Aorta (tissue), 5 donors: ENCODE measurements at regions not wholly inside any gene's neighbourhood (a gene's known extent, or its start where the extent isn't known, plus 50 kb on each side); places are given as distances from the start of the nearest gene placed in this dataset.

Experiments
- ATAC-seq: fragments of 200-7000 bp; cut with Tn5 transposase; one replicate; pipeline ENCODE4 v1.9.1; 2022; ENCODE audit warnings: moderate library complexity; ENCODE audit not compliant: low FRiP score
- DNase-seq, 2 donors: peaks; one replicate each; pipeline ENCODE4 v3.0.0-alpha.2; 2020
- H3K27ac ChIP-seq, 2 donors: one replicate each; pipeline ENCODE4 v1.5.1; 2013; ENCODE audit warnings: low read length in 2 of 2, mild to moderate bottlenecking in 2 of 2, moderate library complexity in 2 of 2, control low read depth in 1 of 2, inconsistent platforms in 1 of 2, low read depth in 1 of 2
- H3K27me3 ChIP-seq, 2 donors: one replicate each; pipeline ENCODE4 v1.6.1; 2013; ENCODE audit warnings: control low read depth in 1 of 2, low read length in 1 of 2, mild to moderate bottlenecking in 1 of 2, moderate library complexity in 1 of 2; ENCODE audit not compliant: insufficient read depth in 2 of 2, control insufficient read depth in 1 of 2
- H3K36me3 ChIP-seq, 2 donors: one replicate each; pipeline ENCODE4 v1.6.1; 2013; ENCODE audit warnings: control low read depth in 1 of 2, low read length in 1 of 2, mild to moderate bottlenecking in 1 of 2; ENCODE audit not compliant: insufficient read depth in 2 of 2, control insufficient read depth in 1 of 2
- H3K4me1 ChIP-seq, 2 donors: one replicate each; pipeline ENCODE4 v1.6.1; 2013; ENCODE audit warnings: low read length in 2 of 2, control low read depth in 1 of 2, mild to moderate bottlenecking in 1 of 2, moderate library complexity in 1 of 2; ENCODE audit not compliant: insufficient read depth in 2 of 2, control insufficient read depth in 1 of 2
- H3K4me3 ChIP-seq, 2 donors: one replicate each; pipeline ENCODE4 v1.5.1; 2013; ENCODE audit warnings: low read length in 2 of 2, control low read depth in 1 of 2, mild to moderate bottlenecking in 1 of 2
- H3K9me3 ChIP-seq: one replicate; pipeline ENCODE4 v1.6.1; 2013; ENCODE audit warnings: mild to moderate bottlenecking, low read length; ENCODE audit not compliant: control insufficient read depth
- WGBS, 2 donors: extraction: QIAGEN DNeasy Blood & Tissue Kit; methylation state at CpG; one replicate each; pipeline ENCODE4 v1.1.7; 2013; 5-methylcytosine and 5-hydroxymethylcytosine counted together
- intact Hi-C, 2 donors: fragments of 100-400 bp; cut with DNase I; formaldehyde crosslinking; loops; one replicate each; pipeline versions ENCODE4 v1.14.2 to v1.15.0; 2022
- donor health status: healthy with polysubstance abuse.
- donor health status: Bipolar disorder and iron deficiency.
- donor health status: DM: no; HTN: no; CAD: no.
- donor health status: DM: no; HTN: no; CAD: no.
- donor health status: DM: yes; HTN: yes; CAD: no.

GRCh38 chr4:13243152-13243551, 241.0 kb downstream of the RAB28 start:
- Histone ChIP-seq H3K27me3 (no peaks in the 10 kb centered on the region), H3K9me3 (no peaks in the 10 kb centered on the region), H3K4me1 (no peaks in the 10 kb centered on the region), H3K4me3 (no peak overlapping the region), H3K27ac (no peak overlapping the region), H3K36me3 (no peaks in the 10 kb centered on the region)
- no peak for DNase-seq
- intact Hi-C loops: no loop called here
- no peak for ATAC-seq

GRCh38 chr4:13240066-13240465, 244.1 kb downstream of the RAB28 start:
- Histone ChIP-seq H3K4me1 (no peaks in the 10 kb centered on the region), H3K36me3 (no peaks in the 10 kb centered on the region), H3K4me3 (no peak overlapping the region), H3K27ac (no peak overlapping the region), H3K9me3 (no peaks in the 10 kb centered on the region), H3K27me3 (no peaks in the 10 kb centered on the region)
- 83 to 87% methylated on average over 3 of the region's 3 CpGs for WGBS, 2 donors
- DNase-seq (no peak), ATAC-seq (no peak)
- intact Hi-C loops: no loop called here

DNA sequence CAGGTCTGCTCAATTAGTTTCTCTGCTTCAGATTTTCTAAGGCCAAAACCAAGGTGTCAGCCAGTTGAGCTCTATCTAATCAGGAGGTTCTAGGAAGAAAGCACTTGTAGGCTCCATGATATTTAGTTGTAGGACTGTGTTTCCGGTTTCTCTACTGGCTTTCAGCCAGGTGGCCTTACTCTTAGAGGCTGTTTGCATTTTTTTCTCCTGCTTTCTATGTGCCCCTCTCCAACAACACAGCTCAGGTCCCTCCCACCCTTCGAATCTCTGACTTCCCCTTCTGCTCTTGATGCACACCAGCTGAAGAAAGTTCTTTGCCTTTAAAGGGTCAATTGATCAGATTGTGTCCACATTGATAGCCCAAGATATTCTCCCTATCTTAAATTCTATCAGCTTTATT, 245.2 kb downstream of the RAB28 start:
- intact Hi-C loops: no loop called here
- ATAC-seq: no peak
- 72 to 80% methylated on average over 2 of the region's 2 CpGs for WGBS, 2 donors

DNA sequence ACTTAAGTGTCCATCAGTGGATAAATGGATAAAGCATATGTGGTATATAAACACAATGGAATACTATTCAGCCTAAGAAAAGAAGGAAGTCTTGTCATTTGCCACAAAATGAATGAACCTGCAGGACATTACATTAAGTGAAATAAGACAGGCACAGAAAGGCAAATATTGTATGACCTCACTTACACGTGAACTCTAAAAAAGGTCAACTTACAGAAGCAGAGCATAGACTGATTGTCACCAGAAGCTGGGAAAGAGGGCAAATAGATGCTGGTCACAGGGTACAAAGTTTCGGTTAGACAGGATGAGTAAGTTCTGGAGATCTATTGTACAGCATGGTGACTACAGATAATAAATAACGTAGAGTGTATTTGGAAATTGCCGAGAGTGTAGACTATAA, 247.7 kb downstream of the RAB28 start:
- Histone ChIP-seq H3K4me3 (no peak overlapping the region), H3K9me3 (no peaks in the 10 kb centered on the region), H3K36me3 (no peaks in the 10 kb centered on the region), H3K27me3 (no peaks in the 10 kb centered on the region), H3K4me1 (no peaks in the 10 kb centered on the region), H3K27ac (no peak overlapping the region)
- WGBS, 2 donors: 73 to 76% methylated on average over 4 of the region's 4 CpGs
- ATAC-seq: no peak
- no peak for DNase-seq
- intact Hi-C loops: no loop called here

More for the DNA sequence above, 245.2 kb downstream of the RAB28 start:
- DNase-seq: no peak
- H3K27me3 ChIP-seq: no peaks in the 10 kb centered on the region
- H3K36me3 ChIP-seq: no peaks in the 10 kb centered on the region
- no peak overlapping the region for H3K4me3 ChIP-seq
- no peaks in the 10 kb centered on the region for H3K4me1 ChIP-seq
- H3K27ac ChIP-seq: no peak overlapping the region
- H3K9me3 ChIP-seq: no peaks in the 10 kb centered on the region

- Histone ChIP-seq H3K4me3 (no peak overlapping the region), H3K36me3 (no peaks in the 10 kb centered on the region), H3K27ac (no peak overlapping the region), H3K9me3 (no peaks in the 10 kb centered on the region), H3K4me1 (no peaks in the 10 kb centered on the region), H3K27me3 (no peaks in the 10 kb centered on the region)
- WGBS, 2 donors: 84 to 88% methylated on average over 1 of the region's 1 CpG
- intact Hi-C loops: no loop called here
- DNase-seq (no peak), ATAC-seq (no peak)
These were observed 250.4 kb downstream of the RAB28 start for GRCh38 chr4:13233755-13234154.

- intact Hi-C loops: no loop called here
- Histone ChIP-seq H3K4me1 (peaks cover 0 to 12% of the 10 kb centered on the region in 2 donors), H3K27me3 (no peaks in the 10 kb centered on the region), H3K27ac (no peak overlapping the region), H3K4me3 (no peak overlapping the region), H3K9me3 (no peaks in the 10 kb centered on the region), H3K36me3 (no peaks in the 10 kb centered on the region)
- ATAC-seq (no peak), DNase-seq (no peak)
- 93 to 97% methylated on average over 4 of the region's 4 CpGs for WGBS, 2 donors
These were observed 264.2 kb downstream of the RAB28 start for GRCh38 chr4:13219971-13220370.

DNA sequence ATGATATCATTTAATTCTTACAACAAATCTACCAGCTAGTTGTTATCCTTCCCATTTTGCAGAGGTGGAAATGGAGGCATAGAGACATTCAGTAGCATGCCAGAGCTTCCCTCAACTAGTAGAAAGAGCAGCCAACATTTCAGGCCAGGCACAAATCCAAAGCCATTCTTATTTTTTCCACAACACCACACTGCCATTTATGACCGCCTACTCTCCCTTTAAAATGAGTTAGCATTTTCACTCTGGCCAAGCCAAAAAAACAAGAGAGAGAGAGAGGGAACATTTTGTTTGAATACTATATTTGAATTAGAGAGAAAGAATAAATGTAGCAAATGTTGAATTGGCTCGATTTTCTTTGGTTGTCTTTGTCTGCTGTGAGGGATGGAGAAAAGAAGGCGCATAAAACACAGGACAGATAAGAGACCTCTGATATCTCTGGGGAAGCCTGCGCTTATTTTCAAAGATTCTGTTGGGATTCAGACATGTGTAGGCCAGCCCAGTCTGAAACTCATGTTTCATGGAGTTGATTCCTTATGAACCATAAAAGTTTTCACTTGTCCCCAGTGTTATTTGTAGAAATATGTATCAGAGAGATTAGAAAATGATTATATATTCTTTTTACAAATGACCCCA, 265.7 kb downstream of the RAB28 start:
- Histone ChIP-seq H3K4me1 (peaks cover 0 to 12% of the 10 kb centered on the region in 2 donors), H3K36me3 (no peaks in the 10 kb centered on the region), H3K27ac (peak overlapping the region in 1 of 2 donors; percentile 34), H3K9me3 (no peaks in the 10 kb centered on the region), H3K27me3 (no peaks in the 10 kb centered on the region), H3K4me3 (no peak overlapping the region)
- DNase-seq: peak in 1 of 2 donors; percentile 50
- intact Hi-C loops: no loop called here
- ATAC-seq: peak; percentile 75
- WGBS, 2 donors: 6 to 9% methylated on average over 4 of the region's 4 CpGs

- no peak for DNase-seq
- Histone ChIP-seq H3K27me3 (no peaks in the 10 kb centered on the region), H3K4me1 (peaks cover 0 to 12% of the 10 kb centered on the region in 2 donors), H3K36me3 (no peaks in the 10 kb centered on the region), H3K27ac (no peak overlapping the region), H3K9me3 (no peaks in the 10 kb centered on the region), H3K4me3 (no peak overlapping the region)
- 87 to 96% methylated on average over 5 of the region's 5 CpGs for WGBS, 2 donors
- intact Hi-C loops: no loop called here
- no peak for ATAC-seq
These were observed 268.6 kb downstream of the RAB28 start for GRCh38 chr4:13215560-13215959.

DNA sequence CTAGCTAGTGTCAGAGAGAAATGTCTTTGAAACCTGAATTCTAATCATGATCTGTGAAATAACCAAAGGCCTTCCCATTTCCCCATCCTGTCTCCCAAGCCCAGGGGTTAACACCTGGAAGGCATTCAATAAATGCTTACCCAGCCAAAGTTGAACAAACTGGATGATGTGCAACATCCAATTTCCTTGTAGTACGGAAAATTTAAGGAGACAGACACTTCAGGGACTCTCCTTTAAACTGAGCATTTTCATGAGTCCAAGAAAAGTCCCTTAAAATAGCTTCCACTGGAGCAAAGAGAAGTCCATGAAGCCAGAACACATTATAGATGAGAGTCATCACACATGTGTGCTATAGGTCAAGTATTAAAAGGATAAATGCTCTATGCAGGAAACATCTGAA, 271.2 kb downstream of the RAB28 start:
- Histone ChIP-seq H3K4me3 (no peak overlapping the region), H3K36me3 (no peaks in the 10 kb centered on the region), H3K9me3 (no peaks in the 10 kb centered on the region), H3K27me3 (no peaks in the 10 kb centered on the region), H3K4me1 (peaks cover 0 to 3% of the 10 kb centered on the region in 2 donors), H3K27ac (no peak overlapping the region)
- intact Hi-C loops: no loop called here
- DNase-seq (no peak), ATAC-seq (no peak)
- WGBS, 2 donors: 89 to 95% methylated on average over 1 of the region's 1 CpG
